Choroid plexus epithelial cell (primary cell): ENCODE measurements at regions not wholly inside any gene's neighbourhood (a gene's known extent, or its start where the extent isn't known, plus 50 kb on each side); places are given as distances from the start of the nearest gene placed in this dataset.

Experiments used
- DNase-seq: peaks from one replicate; pipeline ENCODE4 v3.0.0-alpha.2; 2010; ENCODE audit warnings: low read depth
- H3K4me3 ChIP-seq: 2 replicates; pipeline ENCODE4 v1.5.1; 2011; ENCODE audit warnings: low read depth, mild to moderate bottlenecking, control low read depth, low read length, moderate library complexity
- CTCF ChIP-seq: conservative IDR thresholded peaks from 2 replicates; pipeline ENCODE4 v1.5.1; 2011; ENCODE audit warnings: low read depth, mild to moderate bottlenecking, control low read depth, inconsistent platforms, low read length, moderate library complexity

- TF ChIP-seq CTCF, result no peak
- no peak overlapping the region for H3K4me3 ChIP-seq
- peak; percentile 62 for DNase-seq
Observed at GRCh38 chr12:87870493-87871460, 158.4 kb downstream of the C12orf50 start.

GRCh38 chr12:87870061-87870460 lies 159.1 kb downstream of the C12orf50 start:
- H3K4me3 ChIP-seq, result no peak overlapping the region
- peak; percentile 44 for DNase-seq
- TF ChIP-seq CTCF, result no peak

- DNase-seq, result peak; percentile 68
- peak; percentile 74 for TF ChIP-seq CTCF
- no peak overlapping the region for H3K4me3 ChIP-seq
Observed at GRCh38 chr12:87866578-87867292, 162.5 kb downstream of the C12orf50 start.

- no peak for TF ChIP-seq CTCF
- no peak overlapping the region for H3K4me3 ChIP-seq
- peak; percentile 84 for DNase-seq
Observed at GRCh38 chr12:87861791-87862190, 167.4 kb downstream of the C12orf50 start.

GRCh38 chr12:87853448-87854003 lies 175.7 kb downstream of the C12orf50 start:
- DNase-seq, result no peak
- TF ChIP-seq CTCF, result no peak
- H3K4me3 ChIP-seq, result no peak overlapping the region

GRCh38 chr12:87849074-87849473 lies 180.1 kb downstream of the C12orf50 start:
- H3K4me3 ChIP-seq, result no peak overlapping the region
- DNase-seq, result no peak
- no peak for TF ChIP-seq CTCF
